GM18909 (cell line): ENCODE measurements at regions not wholly inside any gene's neighbourhood (a gene's known extent, or its start where the extent isn't known, plus 50 kb on each side); places are given as distances from the start of the nearest gene placed in this dataset.

Experiments used
- ATAC-seq: cut with Tn5 transposase; IDR thresholded peaks from one replicate; pipeline ENCODE4 v1.9.1; 2021; ENCODE audit warnings: mild to moderate bottlenecking; ENCODE audit not compliant: unreplicated experiment, poor library complexity

- no peak for ATAC-seq
Observed at GRCh38 chr9:7965063-7965462, 165.5 kb upstream of the DMAC1 start.

- no peak for ATAC-seq
Observed at GRCh38 chr9:7963026-7963425, 163.4 kb upstream of the DMAC1 start.

- ATAC-seq, result no peak
Observed at GRCh38 chr9:7961076-7961475, 161.5 kb upstream of the DMAC1 start.

- ATAC-seq, result no peak
Observed at GRCh38 chr9:7960320-7961050, 160.9 kb upstream of the DMAC1 start.

- no peak for ATAC-seq
Observed at GRCh38 chr9:7957803-7958202, 158.2 kb upstream of the DMAC1 start.

- ATAC-seq, result no peak
Observed at GRCh38 chr9:7947577-7947976, 148.0 kb upstream of the DMAC1 start.

GRCh38 chr9:7946458-7946857, 146.9 kb upstream of the DMAC1 start:
- ATAC-seq, result no peak

- no peak for ATAC-seq
Observed at GRCh38 chr9:7944572-7944971, 145.0 kb upstream of the DMAC1 start.

GRCh38 chr9:7937761-7938491, 138.3 kb upstream of the DMAC1 start:
- no peak for ATAC-seq

- no peak for ATAC-seq
Observed at GRCh38 chr9:7936996-7937395, 137.4 kb upstream of the DMAC1 start.

- ATAC-seq, result no peak
Observed at GRCh38 chr9:7936163-7936562, 136.6 kb upstream of the DMAC1 start.

GRCh38 chr9:7935681-7936080, 136.1 kb upstream of the DMAC1 start:
- peak; percentile 58 for ATAC-seq

- no peak for ATAC-seq
Observed at GRCh38 chr9:7932767-7933166, 133.2 kb upstream of the DMAC1 start.

GRCh38 chr9:7930613-7931012, 131.0 kb upstream of the DMAC1 start:
- ATAC-seq, result no peak

- ATAC-seq, result no peak
Observed at GRCh38 chr9:7921545-7922197, 122.1 kb upstream of the DMAC1 start.

- no peak for ATAC-seq
Observed at GRCh38 chr9:7912037-7912535, 112.5 kb upstream of the DMAC1 start.

GRCh38 chr9:7910426-7911020, 110.9 kb upstream of the DMAC1 start:
- no peak for ATAC-seq

- ATAC-seq, result no peak
Observed at GRCh38 chr9:7909537-7909936, 110.0 kb upstream of the DMAC1 start.

- no peak for ATAC-seq
Observed at GRCh38 chr9:7907551-7908337, 108.2 kb upstream of the DMAC1 start.
